GM18502 (cell line): ENCODE measurements at regions not wholly inside any gene's neighbourhood (a gene's known extent, or its start where the extent isn't known, plus 50 kb on each side); places are given as distances from the start of the nearest gene placed in this dataset.

ENCODE experiments used
- ATAC-seq: cut with Tn5 transposase; IDR thresholded peaks from one replicate; pipeline ENCODE4 v1.9.1; 2021; ENCODE audit warnings: mild to moderate bottlenecking; ENCODE audit not compliant: unreplicated experiment, poor library complexity

DNA sequence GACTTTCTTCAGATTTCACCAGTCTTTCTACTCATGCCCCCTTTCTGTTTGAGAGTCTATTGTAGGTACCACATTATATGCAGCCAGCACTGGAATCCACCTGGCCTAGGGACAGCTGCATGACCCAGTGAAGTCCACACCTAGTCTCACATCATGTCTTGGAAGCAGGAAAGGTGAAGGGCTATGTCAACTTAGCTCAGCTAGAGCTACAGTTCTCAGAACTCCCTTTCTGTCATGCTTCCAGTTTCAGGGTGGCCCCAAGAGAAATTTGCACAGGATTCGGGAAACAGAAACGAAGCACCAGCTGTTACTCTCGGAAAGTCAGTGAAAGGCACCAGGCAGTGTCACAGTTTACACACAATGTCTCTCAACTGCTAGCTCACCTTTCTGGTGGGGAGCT is 51.6 kb upstream of the NLRP1 start:
- ATAC-seq: no peak

DNA sequence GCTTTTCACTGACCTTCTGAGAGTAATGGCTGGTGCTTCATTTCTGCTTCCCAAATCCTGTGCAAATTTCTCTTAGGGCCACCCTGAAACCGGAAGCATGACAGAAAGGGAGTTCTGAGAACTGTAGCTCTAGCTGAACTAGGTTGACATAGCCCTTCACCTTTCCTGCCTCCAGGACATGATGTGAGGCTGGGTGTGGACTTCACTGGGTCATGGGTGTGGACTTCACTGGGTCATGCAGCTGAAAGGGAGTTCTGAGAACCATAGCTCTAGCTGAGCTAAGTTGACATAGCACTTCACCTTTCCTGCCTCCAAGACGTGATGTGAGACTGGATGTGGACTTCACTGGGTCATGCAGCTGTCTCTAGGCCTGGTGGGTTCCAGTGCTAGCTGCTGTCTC is 54.3 kb upstream of the NLRP1 start:
- ATAC-seq: no peak

- ATAC-seq: no peak
These were observed 56.4 kb upstream of the NLRP1 start for GRCh38 chr17:5640726-5641125.

DNA sequence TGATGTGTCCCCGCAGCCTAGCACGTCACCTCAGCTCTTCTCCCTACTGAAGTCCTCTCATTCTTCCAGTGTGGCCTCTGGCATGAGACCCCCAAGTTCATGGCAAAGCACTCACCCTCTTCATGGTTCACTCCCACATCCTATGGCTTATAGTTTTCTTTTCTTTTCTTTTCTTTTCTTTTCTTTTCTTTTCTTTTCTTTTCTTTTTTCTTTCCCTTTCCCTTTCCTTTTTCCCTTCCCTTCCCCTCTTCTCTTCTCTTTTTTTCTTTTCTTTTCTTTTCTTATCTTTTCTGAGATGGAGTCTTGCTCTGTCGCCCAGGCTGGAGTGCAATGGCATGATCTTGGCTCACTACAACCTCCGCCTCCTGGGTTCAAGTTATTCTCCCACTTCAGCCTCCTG is 58.4 kb upstream of the NLRP1 start:
- no peak for ATAC-seq

GRCh38 chr17:5644065-5644464 is 59.8 kb upstream of the NLRP1 start:
- no peak for ATAC-seq

GRCh38 chr17:5651348-5651747 is 67.0 kb upstream of the NLRP1 start:
- ATAC-seq: no peak

- ATAC-seq: no peak
These were observed 77.3 kb upstream of the NLRP1 start for GRCh38 chr17:5661491-5662125.

- no peak for ATAC-seq
These were observed 78.2 kb upstream of the NLRP1 start for GRCh38 chr17:5662409-5663085.

DNA sequence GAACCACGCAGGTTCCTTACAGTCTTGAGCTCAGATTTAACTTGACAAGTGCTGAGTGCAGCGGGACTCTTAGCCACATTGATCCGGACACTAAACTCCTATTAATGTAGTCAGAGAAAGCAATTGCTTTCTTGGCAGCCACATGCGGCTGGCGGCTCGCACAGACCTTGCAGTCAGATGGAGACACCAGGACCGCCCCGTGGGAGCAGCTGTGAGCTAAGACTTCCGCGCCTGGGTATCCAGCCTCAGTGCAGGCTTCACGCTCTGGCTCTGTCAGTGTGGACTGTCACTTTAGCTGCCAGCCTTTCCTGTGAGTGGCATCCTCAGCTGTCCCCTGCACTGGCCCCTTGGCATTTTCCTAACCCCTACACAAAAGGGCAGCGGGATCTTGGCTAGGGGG is 80.9 kb upstream of the NLRP1 start:
- no peak for ATAC-seq

DNA sequence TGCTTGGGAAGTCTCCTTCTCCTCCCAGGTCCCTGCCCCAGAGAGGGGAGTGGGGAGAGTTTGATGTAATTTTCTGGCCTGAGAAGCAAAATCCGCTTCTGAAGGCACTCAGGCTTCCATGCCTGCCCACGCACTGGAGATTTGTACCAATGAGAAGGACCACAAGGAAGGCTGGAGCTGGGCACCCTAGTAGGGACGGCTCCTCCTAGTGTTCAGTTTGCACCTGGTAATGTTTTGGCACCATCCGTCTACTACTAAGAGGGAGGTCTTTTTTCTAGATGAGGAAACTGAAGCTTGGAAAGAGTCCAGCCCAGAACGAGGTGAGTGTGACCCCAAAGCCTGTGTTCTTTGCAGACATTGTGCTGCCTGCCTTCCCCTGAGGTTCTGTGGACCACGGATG is 83.6 kb upstream of the NLRP1 start:
- ATAC-seq: no peak

GRCh38 chr17:5668557-5669138 is 84.3 kb upstream of the NLRP1 start:
- no peak for ATAC-seq

GRCh38 chr17:5669191-5669590 is 84.9 kb upstream of the NLRP1 start:
- no peak for ATAC-seq

GRCh38 chr17:5672141-5672540 is 87.8 kb upstream of the NLRP1 start:
- ATAC-seq: no peak

DNA sequence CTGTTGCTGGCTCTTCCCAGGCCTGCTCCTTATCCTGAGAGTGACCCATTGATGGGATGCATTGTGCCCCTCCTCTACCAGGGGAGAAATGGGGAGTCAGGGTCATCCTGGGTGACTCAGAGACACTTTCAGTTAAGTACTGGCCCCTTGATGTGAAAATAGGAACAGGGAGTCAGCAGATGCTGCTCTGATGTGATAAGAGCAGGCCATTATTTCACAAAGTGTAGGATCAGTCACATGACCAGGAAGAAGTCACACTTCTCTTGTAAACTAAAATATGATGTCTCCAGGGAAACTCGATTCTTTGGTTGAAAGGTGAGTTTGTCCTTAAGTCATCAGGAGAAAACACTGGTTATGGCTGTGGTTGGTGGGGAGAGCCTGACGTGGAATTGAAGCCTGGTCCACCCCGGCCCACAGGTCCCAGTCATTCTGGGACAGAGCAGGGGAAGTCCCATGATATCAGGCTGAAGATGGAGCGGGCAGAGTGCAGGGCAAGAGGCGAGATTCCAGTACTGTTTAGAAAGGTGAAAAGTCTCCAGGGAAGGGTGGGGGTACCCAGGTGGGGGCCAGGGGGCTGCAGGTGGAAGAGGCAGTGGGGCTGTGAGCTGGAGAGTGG is 88.6 kb upstream of the NLRP1 start:
- no peak for ATAC-seq

- no peak for ATAC-seq
These were observed 91.5 kb upstream of the NLRP1 start for GRCh38 chr17:5675625-5676421.

GRCh38 chr17:5677620-5678019 is 93.3 kb upstream of the NLRP1 start:
- ATAC-seq: no peak

GRCh38 chr17:5678171-5678570 is 93.9 kb upstream of the NLRP1 start:
- ATAC-seq: no peak

DNA sequence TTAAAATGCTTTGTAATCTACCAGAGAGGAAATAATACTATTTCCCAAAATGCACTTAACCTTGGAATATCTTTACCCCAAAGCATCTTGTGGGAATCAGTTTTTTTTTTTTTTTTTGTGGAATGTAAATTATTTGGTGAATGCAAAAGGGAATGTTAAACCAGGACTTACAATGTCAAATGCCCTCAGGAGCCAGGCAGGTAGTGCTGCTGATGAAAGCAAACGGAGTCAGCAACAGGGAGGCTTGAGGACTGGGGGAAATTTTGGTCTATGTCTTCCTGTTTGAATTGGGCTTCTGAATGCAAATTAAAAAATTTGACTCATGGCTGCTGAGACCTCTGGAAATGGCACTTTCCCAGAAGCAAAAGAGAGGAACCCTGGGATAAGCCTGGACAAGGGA is 96.5 kb upstream of the NLRP1 start:
- ATAC-seq: no peak

GRCh38 chr17:5683241-5683640 is 98.9 kb upstream of the NLRP1 start:
- ATAC-seq: no peak

DNA sequence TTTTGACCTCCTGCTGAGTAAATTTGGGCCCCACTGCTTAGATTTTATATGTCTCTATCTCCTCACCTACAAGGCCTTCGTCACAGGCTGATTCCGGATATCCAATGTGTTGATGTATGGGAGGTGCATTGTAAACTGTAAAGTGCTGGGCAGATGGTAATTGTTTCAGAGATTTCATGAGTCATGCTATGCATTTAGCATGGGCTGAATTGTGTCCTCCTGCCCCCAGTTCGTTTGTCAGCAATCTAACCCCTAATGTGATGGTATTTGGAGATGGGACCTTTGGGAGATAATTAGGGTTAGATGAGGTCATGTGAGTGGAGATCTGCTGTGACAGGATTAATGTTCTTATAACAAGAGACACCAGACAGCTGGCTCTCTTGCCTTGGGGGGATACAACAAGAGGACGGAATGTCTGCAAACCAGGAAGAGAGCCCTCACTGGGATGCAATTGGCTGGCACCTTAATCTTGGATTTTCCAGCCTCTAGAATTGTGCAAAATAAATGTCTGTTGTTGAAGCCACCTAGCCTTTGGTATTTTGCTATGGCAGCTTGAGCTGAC is 101.8 kb upstream of the NLRP1 start:
- no peak for ATAC-seq
